ENCODE measurements at regions not wholly inside any gene's neighbourhood (a gene's known extent, or its start where the extent isn't known, plus 50 kb on each side); places are given as distances from the start of the nearest gene placed in this dataset.
"Not testable (repeated sequence)": the region's sequence is repeated elsewhere in the genome, so short reads cannot be mapped to it uniquely, and the experiment has no call there.

- DNase-seq (ENCODE audit: low read depth), result no peak
- H3K4me3 ChIP-seq (replicated peaks; ENCODE audit: low read depth, low read length), result no peak overlapping the region
- TF ChIP-seq, protein P1, sequence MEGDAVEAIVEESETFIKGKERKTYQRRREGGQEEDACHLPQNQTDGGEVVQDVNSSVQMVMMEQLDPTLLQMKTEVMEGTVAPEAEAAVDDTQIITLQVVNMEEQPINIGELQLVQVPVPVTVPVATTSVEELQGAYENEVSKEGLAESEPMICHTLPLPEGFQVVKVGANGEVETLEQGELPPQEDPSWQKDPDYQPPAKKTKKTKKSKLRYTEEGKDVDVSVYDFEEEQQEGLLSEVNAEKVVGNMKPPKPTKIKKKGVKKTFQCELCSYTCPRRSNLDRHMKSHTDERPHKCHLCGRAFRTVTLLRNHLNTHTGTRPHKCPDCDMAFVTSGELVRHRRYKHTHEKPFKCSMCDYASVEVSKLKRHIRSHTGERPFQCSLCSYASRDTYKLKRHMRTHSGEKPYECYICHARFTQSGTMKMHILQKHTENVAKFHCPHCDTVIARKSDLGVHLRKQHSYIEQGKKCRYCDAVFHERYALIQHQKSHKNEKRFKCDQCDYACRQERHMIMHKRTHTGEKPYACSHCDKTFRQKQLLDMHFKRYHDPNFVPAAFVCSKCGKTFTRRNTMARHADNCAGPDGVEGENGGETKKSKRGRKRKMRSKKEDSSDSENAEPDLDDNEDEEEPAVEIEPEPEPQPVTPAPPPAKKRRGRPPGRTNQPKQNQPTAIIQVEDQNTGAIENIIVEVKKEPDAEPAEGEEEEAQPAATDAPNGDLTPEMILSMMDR (IDR thresholded peaks at IDR 0.05; ENCODE audit: low read length, missing control alignments), result no peak
These were observed 510.9 kb downstream of the KCNJ18 start for GRCh38 chr17:22203208-22203715.

DNA sequence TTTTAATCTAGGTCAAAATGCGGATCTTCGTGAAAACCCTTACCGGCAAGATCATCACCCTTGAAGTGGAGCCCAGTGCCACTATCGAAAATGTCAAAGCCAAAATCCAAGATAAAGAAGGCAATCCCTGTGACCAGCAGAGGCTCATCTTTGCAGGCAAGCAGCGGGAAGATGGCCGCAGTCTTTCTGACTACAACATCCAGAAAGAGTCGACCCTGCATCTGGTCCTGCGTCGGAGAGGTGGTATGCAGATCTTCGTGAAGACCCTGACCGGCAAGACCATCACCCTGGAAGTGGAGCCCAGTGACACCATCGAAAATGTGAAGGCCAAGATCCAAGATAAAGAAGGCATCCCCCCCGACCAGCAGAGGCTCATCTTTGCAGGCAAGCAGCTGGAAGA lies 511.8 kb downstream of the KCNJ18 start:
- DNase-seq (ENCODE audit: low read depth); H3K4me3 ChIP-seq (replicated peaks; ENCODE audit: low read depth, low read length): not testable (repeated sequence)

GRCh38 chr17:22210212-22210611 lies 517.9 kb downstream of the KCNJ18 start:
- DNase-seq (ENCODE audit: low read depth), result not testable (repeated sequence)

DNA sequence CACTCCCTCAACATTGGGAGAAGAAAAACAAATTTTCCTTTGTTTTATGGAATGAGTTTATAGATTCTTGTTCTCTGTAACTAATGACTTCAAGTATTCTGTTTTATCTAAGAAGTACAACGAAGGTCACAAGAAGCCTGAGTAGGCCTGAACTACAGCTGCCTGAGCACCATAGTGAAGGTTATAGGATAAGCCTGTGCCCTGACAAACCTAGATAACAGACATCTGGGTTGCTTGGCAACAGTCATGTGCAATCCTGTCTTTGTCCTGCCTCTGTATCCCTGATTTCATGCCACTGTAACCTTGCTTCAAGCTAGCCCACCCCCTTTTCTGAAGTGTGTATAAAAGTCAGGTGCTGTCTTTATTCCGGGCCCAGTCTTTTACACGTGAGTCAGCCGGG lies 520.8 kb downstream of the KCNJ18 start:
- DNase-seq (ENCODE audit: low read depth); H3K4me3 ChIP-seq (replicated peaks; ENCODE audit: low read depth, low read length): not testable (repeated sequence)

More at GRCh38 chr17:22210212-22210611, 517.9 kb downstream of the KCNJ18 start:
- H3K4me3 ChIP-seq (replicated peaks; ENCODE audit: low read depth, low read length), result not testable (repeated sequence)

- no peak for DNase-seq (ENCODE audit: low read depth)
- H3K4me3 ChIP-seq (replicated peaks; ENCODE audit: low read depth, low read length), result no peak overlapping the region
- TF ChIP-seq, protein P1 (IDR thresholded peaks at IDR 0.05; ENCODE audit: low read length, missing control alignments), result no peak
These were observed 524.8 kb downstream of the KCNJ18 start for GRCh38 chr17:22217135-22217534.

- no peak for DNase-seq (ENCODE audit: low read depth)
These were observed 529.0 kb downstream of the KCNJ18 start for GRCh38 chr17:22221344-22221743.

DNA sequence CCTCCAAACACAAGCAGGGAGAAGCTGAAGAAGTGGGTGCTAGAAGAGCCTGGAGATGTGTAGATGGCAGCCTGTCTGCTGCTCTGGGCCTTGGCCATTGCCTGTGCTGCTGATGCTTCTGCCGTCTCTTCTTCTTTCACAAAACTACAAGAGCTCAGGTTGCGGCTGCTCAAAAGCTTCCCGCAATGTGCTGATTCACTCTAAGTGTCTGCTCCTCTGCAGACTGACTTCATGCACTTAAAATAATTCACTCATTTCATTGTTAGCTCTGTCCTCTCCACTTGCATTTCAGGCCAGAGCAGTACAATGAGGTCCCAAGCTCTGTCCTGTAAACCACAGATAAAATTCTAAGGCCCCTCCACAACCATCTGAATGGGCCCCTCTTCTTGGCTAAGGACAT lies 534.2 kb downstream of the KCNJ18 start:
- DNase-seq (ENCODE audit: low read depth); H3K4me3 ChIP-seq (replicated peaks; ENCODE audit: low read depth, low read length): not testable (repeated sequence)

More at GRCh38 chr17:22221344-22221743, 529.0 kb downstream of the KCNJ18 start:
- TF ChIP-seq, protein P1 (IDR thresholded peaks at IDR 0.05; ENCODE audit: low read length, missing control alignments), result no peak
- H3K4me3 ChIP-seq (replicated peaks; ENCODE audit: low read depth, low read length), result no peak overlapping the region

- DNase-seq (ENCODE audit: low read depth); H3K4me3 ChIP-seq (replicated peaks; ENCODE audit: low read depth, low read length): not testable (repeated sequence)
These were observed 534.6 kb downstream of the KCNJ18 start for GRCh38 chr17:22226932-22227331.

DNA sequence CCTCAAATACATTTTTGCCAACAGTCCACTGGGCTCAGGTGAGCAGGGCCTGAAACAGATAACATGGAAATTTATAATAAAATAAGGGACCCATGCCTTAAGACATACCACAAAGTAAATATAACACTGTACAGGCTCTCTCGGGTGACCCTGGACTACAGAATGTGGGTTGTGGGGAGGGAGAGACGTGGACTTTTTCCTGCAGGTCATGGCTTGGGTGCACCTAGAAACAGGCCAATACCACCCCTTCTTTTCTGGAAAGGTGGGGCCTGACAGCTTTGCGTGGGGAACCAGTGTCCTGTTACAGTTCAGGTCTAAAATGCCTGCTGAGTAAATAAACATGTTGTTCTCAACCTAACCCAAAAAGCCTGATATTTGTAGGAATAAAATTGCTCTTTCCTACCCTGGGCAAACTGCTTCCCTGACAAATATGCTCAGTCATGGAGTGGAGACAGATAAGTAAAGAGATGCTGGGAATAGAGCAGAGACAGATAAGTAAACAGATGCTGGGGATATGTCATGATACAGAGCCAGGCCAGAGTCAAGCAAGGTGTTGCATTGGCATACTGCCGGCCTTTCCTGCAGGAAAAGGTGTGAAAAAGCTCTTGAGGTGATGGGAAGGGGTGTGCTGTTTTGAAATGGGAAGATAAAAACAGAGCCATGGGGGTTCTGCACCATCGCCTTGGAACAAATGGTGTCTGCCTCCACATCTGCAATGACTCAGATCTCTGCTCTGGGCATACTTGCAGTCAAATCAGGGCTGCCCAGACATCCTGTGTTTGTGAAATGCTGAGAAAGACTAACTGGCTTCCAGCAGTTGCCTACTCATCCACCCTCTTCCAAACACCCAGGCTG lies 535.6 kb downstream of the KCNJ18 start:
- not testable (repeated sequence) for DNase-seq (ENCODE audit: low read depth); H3K4me3 ChIP-seq (replicated peaks; ENCODE audit: low read depth, low read length)

- not testable (repeated sequence) for DNase-seq (ENCODE audit: low read depth); H3K4me3 ChIP-seq (replicated peaks; ENCODE audit: low read depth, low read length)
These were observed 537.5 kb downstream of the KCNJ18 start for GRCh38 chr17:22229821-22230220.

- no peak for DNase-seq (ENCODE audit: low read depth)
- TF ChIP-seq, protein P1 (IDR thresholded peaks at IDR 0.05; ENCODE audit: low read length, missing control alignments), result no peak
These were observed 541.1 kb downstream of the KCNJ18 start for GRCh38 chr17:22233382-22233781.

More at GRCh38 chr17:22233382-22233781, 541.1 kb downstream of the KCNJ18 start:
- no peak overlapping the region for H3K4me3 ChIP-seq (replicated peaks; ENCODE audit: low read depth, low read length)

Data from fibroblast of pulmonary artery (primary cell).